HG02642 (cell line): ENCODE measurements at regions not wholly inside any gene's neighbourhood (a gene's known extent, or its start where the extent isn't known, plus 50 kb on each side); places are given as distances from the start of the nearest gene placed in this dataset.

ENCODE experiments used
- ATAC-seq: cut with Tn5 transposase; IDR thresholded peaks from one replicate; pipeline ENCODE4 v1.9.1; 2021; ENCODE audit warnings: mild to moderate bottlenecking; ENCODE audit not compliant: unreplicated experiment, poor library complexity

- ATAC-seq, result no peak
Measured at GRCh38 chr4:1488831-1489638, 82.8 kb upstream of the NKX1-1 start.

GRCh38 chr4:1488357-1488756, 82.1 kb upstream of the NKX1-1 start:
- no peak for ATAC-seq

- no peak for ATAC-seq
Measured at GRCh38 chr4:1487761-1488160, 81.5 kb upstream of the NKX1-1 start.

DNA sequence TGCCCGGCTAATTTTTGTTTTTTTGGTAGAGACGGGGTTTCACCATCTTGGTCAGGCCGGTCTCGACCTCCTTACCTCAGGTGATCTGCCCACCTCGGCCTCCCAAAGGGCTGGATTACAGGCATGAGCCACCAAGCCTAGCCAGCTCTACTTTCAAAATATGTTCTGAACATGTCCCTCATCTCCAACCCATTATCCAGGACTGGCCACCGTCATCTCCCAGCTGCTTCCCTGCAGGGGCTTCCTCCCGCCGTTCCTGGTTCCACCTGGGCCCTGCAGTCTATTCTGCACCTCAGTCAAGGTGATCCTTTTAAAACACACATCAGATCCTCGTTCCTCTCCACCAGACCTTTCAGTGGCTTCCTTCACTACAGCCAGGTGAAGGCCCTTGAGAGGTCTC, 80.9 kb upstream of the NKX1-1 start:
- no peak for ATAC-seq

DNA sequence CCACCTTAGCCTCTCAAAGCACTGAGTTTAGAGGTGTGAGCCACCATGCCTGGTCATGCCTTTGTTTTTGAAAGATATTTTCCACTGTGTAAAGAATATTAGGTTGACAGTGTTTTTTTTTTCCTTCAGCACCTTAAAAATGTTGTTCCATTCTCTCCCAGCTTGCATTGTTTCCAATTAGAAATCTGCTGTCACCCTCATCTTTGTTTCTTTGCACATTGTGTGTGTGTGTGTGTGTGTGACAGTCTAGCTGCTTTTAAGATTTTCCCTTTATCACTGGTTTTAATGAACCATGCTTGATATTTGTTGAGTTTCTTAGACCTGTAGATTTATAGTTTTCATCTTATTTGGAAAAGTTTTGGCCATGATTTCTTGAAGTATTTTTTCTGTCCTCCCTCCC, 79.0 kb upstream of the NKX1-1 start:
- no peak for ATAC-seq

DNA sequence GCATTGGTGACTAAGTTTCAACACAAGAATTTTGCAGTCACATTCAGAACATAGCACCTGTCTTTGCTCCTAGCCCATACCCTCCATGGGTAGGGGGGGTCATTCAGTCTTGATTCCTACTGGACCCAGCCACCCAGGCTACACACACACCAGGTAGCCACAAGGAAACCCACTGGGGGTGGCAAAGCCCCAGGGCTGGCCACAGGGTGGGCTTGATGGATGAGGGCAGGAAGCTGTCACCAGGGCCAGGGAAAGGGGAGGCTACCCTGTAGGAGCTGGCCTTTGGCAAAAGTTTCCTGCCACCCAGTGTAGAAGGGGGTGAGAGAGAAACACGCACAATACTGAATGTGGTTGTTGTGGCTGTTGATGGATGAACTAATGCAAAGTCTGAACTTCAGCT, 74.5 kb upstream of the NKX1-1 start:
- ATAC-seq, result no peak

DNA sequence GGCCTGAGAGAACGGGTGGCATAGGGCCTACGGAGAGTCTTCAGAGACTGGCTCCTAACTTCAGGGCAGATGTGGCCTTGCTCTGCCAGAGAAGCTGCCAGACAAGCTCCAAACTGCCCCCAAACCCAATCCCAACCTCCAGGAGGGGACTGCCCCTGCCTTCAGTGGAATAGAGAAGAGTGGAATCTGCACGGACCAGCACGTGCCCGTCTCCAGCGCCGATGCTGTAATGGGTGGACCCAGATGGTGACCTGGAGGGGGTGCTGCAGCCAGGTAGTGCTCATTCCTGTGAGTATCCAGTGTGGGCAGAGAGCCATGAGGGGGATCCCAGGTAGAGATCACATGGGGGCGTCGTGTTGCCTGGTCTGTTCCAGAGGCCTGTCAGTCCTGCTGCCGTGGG, 73.2 kb upstream of the NKX1-1 start:
- ATAC-seq, result no peak

DNA sequence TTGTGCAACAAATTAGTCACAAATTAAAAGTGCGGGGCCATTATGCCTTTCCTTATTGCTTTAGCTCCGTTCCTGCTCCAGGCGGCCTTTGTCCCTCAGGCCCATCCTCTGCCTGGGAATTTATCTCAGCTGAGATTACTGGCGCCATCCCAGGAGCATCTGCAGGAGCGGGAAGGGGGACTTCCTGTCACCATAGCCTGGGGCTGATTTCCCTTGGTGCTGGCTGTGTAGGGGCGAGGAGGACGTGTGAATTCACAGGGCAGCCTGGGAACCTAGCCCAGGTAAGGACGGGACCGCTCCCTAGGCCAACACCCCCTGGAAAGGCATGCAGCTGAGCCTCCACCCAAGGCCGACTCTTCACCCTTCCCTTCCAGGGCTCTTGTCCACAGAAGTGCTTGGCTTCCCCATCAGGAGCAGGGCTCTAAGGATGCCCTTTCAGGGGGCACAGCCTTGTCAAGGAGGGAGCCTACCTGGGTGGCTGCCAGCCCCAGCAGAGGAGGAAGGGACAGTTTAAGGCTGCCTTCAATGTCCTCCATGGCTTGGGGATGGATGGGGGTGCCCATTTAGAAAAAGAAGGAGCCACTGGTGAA, 72.6 kb upstream of the NKX1-1 start:
- ATAC-seq, result no peak

DNA sequence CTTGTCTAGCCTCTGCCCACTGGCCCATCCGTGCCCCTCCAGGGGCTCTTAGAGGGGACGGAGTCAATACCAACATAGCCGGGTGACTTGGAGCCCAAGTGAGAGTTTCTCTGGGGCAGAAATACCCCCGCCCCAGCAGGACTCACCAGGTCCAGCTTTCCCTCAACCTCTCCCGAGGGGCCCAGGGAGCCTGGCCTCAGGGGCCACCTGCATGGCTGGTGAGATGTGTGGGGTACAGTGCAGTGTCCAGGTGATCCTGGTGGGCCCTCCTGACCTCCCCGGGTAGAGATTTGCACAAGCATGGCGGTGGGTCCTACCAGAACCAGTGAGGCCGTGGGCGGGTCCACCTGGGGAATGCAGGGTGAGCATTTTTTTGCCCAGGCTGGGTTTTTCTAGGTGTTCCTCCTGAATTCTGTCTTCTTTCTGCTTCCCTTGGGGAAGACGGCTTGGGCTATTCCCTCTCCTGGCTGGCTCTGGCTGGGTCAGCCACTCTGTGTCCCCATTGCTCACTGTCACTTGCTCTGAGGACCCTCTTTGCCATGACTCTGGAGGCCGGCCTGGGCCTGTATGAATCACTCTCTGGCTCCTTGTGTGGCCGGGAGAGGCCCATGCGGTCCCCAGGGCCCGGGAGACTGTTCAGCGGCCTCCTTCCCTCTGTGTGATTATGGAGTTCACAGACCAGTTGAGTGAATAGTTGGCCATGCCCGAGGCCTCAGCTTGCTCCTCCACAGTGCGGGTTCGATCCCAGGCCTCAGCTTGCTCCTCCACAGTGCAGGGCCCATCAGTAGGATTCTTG, 71.0 kb upstream of the NKX1-1 start:
- no peak for ATAC-seq

DNA sequence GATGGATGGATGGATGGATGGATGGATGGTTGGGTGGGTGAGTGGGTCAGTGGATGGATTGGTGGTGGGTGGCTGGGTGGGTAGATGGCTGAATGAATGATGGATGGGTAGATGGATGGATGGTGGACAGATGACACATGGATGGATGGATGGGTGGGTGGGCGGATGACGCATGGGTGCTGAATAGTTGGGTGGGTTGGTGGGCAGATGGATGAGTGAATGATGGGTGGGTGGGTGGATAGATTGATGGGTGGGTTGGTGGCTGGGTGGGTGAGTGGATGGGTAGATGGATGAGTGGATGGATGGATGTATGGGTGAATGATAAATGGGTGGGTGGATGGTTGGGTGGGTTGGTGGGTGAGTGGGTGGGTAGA, 69.9 kb upstream of the NKX1-1 start:
- no peak for ATAC-seq

- ATAC-seq, result no peak
Measured at GRCh38 chr4:1475277-1476139, 69.3 kb upstream of the NKX1-1 start.

GRCh38 chr4:1474126-1475090, 68.2 kb upstream of the NKX1-1 start:
- no peak for ATAC-seq

- no peak for ATAC-seq
Measured at GRCh38 chr4:1473718-1474117, 67.5 kb upstream of the NKX1-1 start.

- no peak for ATAC-seq
Measured at GRCh38 chr4:1472911-1473518, 66.8 kb upstream of the NKX1-1 start.

DNA sequence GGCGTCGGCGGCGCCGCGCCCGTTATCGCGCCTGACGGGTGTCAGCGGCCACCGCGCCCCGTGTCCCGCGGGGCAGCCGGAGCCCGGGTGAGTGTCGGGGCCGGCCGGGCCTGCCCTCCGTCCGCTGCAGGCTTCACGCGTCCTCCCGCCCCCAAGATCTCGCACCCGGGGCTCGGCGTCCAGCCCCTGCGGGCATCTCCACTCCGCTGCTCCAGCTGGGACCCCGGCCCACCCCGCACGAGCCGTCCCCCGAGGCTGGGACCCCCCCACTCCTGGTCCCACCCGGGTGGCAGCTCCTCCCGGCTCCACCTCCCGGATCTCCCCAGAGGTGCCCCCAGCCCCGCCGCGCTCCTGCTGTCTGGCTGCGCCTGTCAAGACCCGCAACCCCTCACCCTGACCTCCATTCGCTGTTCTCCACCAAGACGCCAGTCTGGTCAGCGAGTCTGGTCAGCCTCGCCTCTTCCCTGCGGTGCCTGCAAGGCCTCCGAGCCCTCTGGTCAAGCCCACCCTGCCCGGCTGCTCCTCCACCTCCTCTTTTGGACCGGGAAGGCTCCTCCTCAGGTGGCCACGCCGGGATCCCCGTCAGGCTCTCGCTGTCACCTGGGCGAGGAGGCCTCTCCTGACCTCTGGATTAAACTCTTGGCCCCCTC, 66.0 kb upstream of the NKX1-1 start:
- no peak for ATAC-seq

DNA sequence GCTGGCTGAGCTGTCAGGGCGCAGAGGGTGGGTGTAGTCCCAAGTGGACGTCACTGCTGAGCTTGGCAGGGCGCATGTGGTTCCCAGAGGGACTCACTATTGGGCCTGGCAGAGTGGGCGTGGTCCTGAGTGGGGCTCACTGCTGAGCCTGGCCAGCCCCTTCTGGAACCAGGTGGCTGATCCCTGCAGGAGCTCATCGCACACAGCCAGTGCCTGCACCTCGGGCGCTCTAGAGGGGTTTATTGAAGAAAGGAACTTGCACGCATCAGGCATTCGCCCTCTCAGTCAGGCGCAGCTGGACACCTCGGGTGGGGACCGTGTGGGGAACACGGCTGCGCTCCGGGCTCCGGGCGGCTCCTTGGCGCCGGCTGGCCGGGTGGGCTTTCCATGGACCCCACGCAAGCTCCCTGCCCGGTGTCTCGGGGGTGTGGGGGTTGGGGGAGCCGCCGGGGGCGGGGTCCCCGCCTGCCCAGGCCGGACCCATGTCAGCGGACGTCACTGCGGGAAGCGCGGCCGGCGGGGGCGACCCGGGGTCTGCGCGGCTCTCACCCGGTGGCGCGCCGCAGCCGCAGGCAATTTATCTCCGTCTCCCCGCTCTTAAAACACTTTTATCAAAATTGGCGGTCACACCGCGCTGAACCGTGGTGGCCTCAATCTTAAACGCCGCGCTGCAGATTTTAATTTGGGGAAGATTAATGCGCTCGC, 65.4 kb upstream of the NKX1-1 start:
- ATAC-seq, result no peak

GRCh38 chr4:1470816-1471442, 64.7 kb upstream of the NKX1-1 start:
- ATAC-seq, result no peak

DNA sequence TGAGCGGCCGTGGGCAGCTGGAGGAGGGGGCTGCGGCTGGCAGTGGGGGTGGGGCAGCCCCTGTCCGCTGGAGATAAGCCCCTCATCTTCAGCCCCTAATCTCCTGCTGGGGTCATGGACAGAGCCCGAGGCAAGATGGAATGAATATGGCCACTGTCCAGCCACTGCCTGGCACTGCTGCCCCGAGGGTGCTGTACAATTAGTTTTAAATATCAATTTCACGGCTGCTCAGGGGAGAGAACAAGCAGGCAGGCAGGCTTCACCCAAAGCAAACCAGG, 64.1 kb upstream of the NKX1-1 start:
- no peak for ATAC-seq
